SK-N-SH treated with all-trans-retinoic acid at 6 μM for 48 hours (cell line): ENCODE measurements at regions not wholly inside any gene's neighbourhood (a gene's known extent, or its start where the extent isn't known, plus 50 kb on each side); places are given as distances from the start of the nearest gene placed in this dataset.

Experiments
- ATAC-seq: fragments of 200-7000 bp; cut with Tn5 transposase; 3 replicates; pipeline ENCODE4 v1.9.1; 2020; ENCODE audit warnings: mild to moderate bottlenecking, moderate library complexity
- ARNTL ChIP-seq: fragments of 450-650 bp; formaldehyde crosslinking; IDR thresholded peaks from 2 replicates; pipeline ENCODE4 v1.5.0; 2020; ENCODE audit warnings: low read depth, mild to moderate bottlenecking, moderate library complexity, borderline replicate concordance
- BACH2 ChIP-seq: fragments of 250-450 bp; sonication (Bioruptor Pico); IDR thresholded peaks from 2 replicates; pipeline ENCODE4 v1.9.0; 2021; ENCODE audit warnings: mild to moderate bottlenecking, borderline replicate concordance
- CSDC2 ChIP-seq: fragments of 250-450 bp; sonication (Bioruptor Pico); IDR thresholded peaks from 2 replicates; pipeline ENCODE4 v1.5.0; 2020; ENCODE audit warnings: mild to moderate bottlenecking, moderate library complexity
- ESRRG ChIP-seq: fragments of 250-450 bp; sonication (Bioruptor Pico); IDR thresholded peaks from 2 replicates; pipeline ENCODE4 v1.6.1; 2021; ENCODE audit warnings: mild to moderate bottlenecking
- GLIS3 ChIP-seq: fragments of 250-450 bp; sonication (Bioruptor Pico); IDR thresholded peaks from 2 replicates; pipeline ENCODE4 v1.5.0; 2020; ENCODE audit warnings: mild to moderate bottlenecking, moderate library complexity
- ISL1 ChIP-seq: fragments of 250-450 bp; sonication (Bioruptor Pico); IDR thresholded peaks from 2 replicates; pipeline ENCODE4 v2.1.2; 2022; ENCODE audit warnings: mild to moderate bottlenecking, moderate library complexity
- OSR1 ChIP-seq: fragments of 250-450 bp; sonication (Bioruptor Pico); IDR thresholded peaks from 2 replicates; pipeline ENCODE4 v1.8.0; 2022; ENCODE audit warnings: moderate library complexity, mild to moderate bottlenecking, inconsistent platforms
- PPARA ChIP-seq: fragments of 250-450 bp; sonication (Bioruptor Pico); IDR thresholded peaks from 2 replicates; pipeline ENCODE4 v1.5.0; 2020; ENCODE audit warnings: mild to moderate bottlenecking, borderline replicate concordance
- RARB ChIP-seq: fragments of 250-450 bp; sonication (Bioruptor Pico); IDR thresholded peaks from 2 replicates; pipeline ENCODE4 v1.8.0; 2021; ENCODE audit warnings: mild to moderate bottlenecking, moderate library complexity
- SNAI2 ChIP-seq: fragments of 250-450 bp; sonication (Bioruptor Pico); IDR thresholded peaks from 2 replicates; pipeline ENCODE4 v1.5.0; 2020; ENCODE audit warnings: mild to moderate bottlenecking, moderate library complexity
- TCF4 ChIP-seq: fragments of 250-450 bp; sonication (Bioruptor Pico); IDR thresholded peaks from 2 replicates; pipeline ENCODE4 v1.8.0; 2021; ENCODE audit warnings: mild to moderate bottlenecking, moderate library complexity, borderline replicate concordance
- TOX ChIP-seq: fragments of 250-450 bp; sonication (Bioruptor Pico); IDR thresholded peaks from 2 replicates; pipeline ENCODE4 v1.8.0; 2021; ENCODE audit warnings: mild to moderate bottlenecking, moderate library complexity, borderline replicate concordance
- ZC3H10 ChIP-seq: fragments of 250-450 bp; sonication (Bioruptor Pico); IDR thresholded peaks from 2 replicates; pipeline ENCODE4 v1.5.1; 2021; ENCODE audit warnings: mild to moderate bottlenecking, moderate library complexity
- ZFP3 ChIP-seq: fragments of 250-450 bp; sonication (Bioruptor Pico); IDR thresholded peaks from 2 replicates; pipeline ENCODE4 v1.5.0; 2020; ENCODE audit warnings: mild to moderate bottlenecking, moderate library complexity
- ZFP30 ChIP-seq: fragments of 450-650 bp; formaldehyde crosslinking; IDR thresholded peaks from 2 replicates; pipeline ENCODE4 v1.5.0; 2022; ENCODE audit warnings: mild to moderate bottlenecking, moderate library complexity
- ZNF565 ChIP-seq: fragments of 450-650 bp; formaldehyde crosslinking; conservative IDR thresholded peaks from 2 replicates; pipeline ENCODE4 v1.5.0; 2020; ENCODE audit warnings: low read depth, mild to moderate bottlenecking, moderate library complexity
- ZNF70 ChIP-seq: fragments of 450-650 bp; formaldehyde crosslinking; IDR thresholded peaks from 2 replicates; pipeline ENCODE4 v1.5.0; 2020; ENCODE audit warnings: mild to moderate bottlenecking, moderate library complexity
- ZNF8 ChIP-seq: fragments of 450-650 bp; formaldehyde crosslinking; IDR thresholded peaks from 2 replicates; pipeline ENCODE4 v1.5.0; 2020; ENCODE audit warnings: mild to moderate bottlenecking, moderate library complexity
- TF ChIP-seq, protein P1 (sequence below): fragments of 250-450 bp; sonication (Bioruptor Pico); IDR thresholded peaks from 2 replicates; pipeline ENCODE4 v1.5.1; 2021; ENCODE audit warnings: mild to moderate bottlenecking, moderate library complexity
- TF ChIP-seq, protein P2 (sequence below): fragments of 250-450 bp; sonication (Bioruptor Pico); IDR thresholded peaks from 2 replicates; pipeline ENCODE4 v1.8.0; 2020; ENCODE audit warnings: mild to moderate bottlenecking, moderate library complexity, borderline replicate concordance
- TF ChIP-seq, protein P3 (sequence below): fragments of 250-450 bp; sonication (Bioruptor Pico); IDR thresholded peaks from 2 replicates; pipeline ENCODE4 v1.5.0; 2020; ENCODE audit warnings: mild to moderate bottlenecking, moderate library complexity
- TF ChIP-seq, protein P4 (sequence below): fragments of 250-450 bp; sonication (Bioruptor Pico); IDR thresholded peaks from 2 replicates; pipeline ENCODE4 v1.8.0; 2021; ENCODE audit warnings: low read depth, mild to moderate bottlenecking, moderate library complexity, borderline replicate concordance
- TF ChIP-seq, protein P5 (sequence below): fragments of 250-450 bp; sonication (Bioruptor Pico); IDR thresholded peaks from 2 replicates; pipeline ENCODE4 v1.5.1; 2020; ENCODE audit warnings: low read depth, mild to moderate bottlenecking, moderate library complexity

DNA sequence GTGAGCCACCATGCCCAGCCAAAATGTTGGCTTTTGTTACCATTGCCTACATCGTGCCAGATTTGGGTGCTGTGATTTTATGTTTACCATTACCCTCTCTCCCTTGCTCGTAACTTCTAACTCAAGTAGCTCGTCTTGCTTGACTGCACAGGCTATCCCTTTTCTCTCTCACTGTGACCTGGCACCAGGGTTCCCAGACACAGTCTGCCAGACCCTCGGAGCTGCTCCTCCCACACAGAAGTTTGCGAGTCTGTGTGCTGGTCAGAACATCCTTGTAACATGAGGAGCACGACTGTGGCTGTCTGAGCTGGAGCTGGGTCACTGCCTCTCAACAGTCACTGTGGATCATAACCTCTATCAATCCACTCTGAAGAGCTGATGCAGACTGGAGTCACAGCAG lies 152.5 kb upstream of the ACKR3 start:
- ATAC-seq, result no peak
- TF ChIP-seq GLIS3 (CRISPR knock-in tag), result no peak
- TF ChIP-seq ESRRG (CRISPR knock-in tag), result no peak
- no peak for TF ChIP-seq ZNF565 (CRISPR knock-in tag)
- TF ChIP-seq, protein P1, sequence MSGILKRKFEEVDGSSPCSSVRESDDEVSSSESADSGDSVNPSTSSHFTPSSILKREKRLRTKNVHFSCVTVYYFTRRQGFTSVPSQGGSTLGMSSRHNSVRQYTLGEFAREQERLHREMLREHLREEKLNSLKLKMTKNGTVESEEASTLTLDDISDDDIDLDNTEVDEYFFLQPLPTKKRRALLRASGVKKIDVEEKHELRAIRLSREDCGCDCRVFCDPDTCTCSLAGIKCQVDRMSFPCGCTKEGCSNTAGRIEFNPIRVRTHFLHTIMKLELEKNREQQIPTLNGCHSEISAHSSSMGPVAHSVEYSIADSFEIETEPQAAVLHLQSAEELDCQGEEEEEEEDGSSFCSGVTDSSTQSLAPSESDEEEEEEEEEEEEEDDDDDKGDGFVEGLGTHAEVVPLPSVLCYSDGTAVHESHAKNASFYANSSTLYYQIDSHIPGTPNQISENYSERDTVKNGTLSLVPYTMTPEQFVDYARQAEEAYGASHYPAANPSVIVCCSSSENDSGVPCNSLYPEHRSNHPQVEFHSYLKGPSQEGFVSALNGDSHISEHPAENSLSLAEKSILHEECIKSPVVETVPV, result no peak
- TF ChIP-seq, protein P2, sequence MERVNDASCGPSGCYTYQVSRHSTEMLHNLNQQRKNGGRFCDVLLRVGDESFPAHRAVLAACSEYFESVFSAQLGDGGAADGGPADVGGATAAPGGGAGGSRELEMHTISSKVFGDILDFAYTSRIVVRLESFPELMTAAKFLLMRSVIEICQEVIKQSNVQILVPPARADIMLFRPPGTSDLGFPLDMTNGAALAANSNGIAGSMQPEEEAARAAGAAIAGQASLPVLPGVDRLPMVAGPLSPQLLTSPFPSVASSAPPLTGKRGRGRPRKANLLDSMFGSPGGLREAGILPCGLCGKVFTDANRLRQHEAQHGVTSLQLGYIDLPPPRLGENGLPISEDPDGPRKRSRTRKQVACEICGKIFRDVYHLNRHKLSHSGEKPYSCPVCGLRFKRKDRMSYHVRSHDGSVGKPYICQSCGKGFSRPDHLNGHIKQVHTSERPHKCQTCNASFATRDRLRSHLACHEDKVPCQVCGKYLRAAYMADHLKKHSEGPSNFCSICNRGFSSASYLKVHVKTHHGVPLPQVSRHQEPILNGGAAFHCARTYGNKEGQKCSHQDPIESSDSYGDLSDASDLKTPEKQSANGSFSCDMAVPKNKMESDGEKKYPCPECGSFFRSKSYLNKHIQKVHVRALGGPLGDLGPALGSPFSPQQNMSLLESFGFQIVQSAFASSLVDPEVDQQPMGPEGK (CRISPR knock-in tag), result no peak
- no peak for TF ChIP-seq TCF4 (CRISPR knock-in tag)
- TF ChIP-seq, protein P3, sequence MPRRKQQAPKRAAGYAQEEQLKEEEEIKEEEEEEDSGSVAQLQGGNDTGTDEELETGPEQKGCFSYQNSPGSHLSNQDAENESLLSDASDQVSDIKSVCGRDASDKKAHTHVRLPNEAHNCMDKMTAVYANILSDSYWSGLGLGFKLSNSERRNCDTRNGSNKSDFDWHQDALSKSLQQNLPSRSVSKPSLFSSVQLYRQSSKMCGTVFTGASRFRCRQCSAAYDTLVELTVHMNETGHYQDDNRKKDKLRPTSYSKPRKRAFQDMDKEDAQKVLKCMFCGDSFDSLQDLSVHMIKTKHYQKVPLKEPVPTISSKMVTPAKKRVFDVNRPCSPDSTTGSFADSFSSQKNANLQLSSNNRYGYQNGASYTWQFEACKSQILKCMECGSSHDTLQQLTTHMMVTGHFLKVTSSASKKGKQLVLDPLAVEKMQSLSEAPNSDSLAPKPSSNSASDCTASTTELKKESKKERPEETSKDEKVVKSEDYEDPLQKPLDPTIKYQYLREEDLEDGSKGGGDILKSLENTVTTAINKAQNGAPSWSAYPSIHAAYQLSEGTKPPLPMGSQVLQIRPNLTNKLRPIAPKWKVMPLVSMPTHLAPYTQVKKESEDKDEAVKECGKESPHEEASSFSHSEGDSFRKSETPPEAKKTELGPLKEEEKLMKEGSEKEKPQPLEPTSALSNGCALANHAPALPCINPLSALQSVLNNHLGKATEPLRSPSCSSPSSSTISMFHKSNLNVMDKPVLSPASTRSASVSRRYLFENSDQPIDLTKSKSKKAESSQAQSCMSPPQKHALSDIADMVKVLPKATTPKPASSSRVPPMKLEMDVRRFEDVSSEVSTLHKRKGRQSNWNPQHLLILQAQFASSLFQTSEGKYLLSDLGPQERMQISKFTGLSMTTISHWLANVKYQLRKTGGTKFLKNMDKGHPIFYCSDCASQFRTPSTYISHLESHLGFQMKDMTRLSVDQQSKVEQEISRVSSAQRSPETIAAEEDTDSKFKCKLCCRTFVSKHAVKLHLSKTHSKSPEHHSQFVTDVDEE (CRISPR knock-in tag), result no peak
- no peak for TF ChIP-seq ZNF8 (CRISPR knock-in tag)
- TF ChIP-seq ZNF70, result no peak
- no peak for TF ChIP-seq RARB (CRISPR knock-in tag)
- TF ChIP-seq ISL1 (CRISPR knock-in tag), result no peak
- TF ChIP-seq BACH2, result no peak
- no peak for TF ChIP-seq ZC3H10 (CRISPR knock-in tag)

DNA sequence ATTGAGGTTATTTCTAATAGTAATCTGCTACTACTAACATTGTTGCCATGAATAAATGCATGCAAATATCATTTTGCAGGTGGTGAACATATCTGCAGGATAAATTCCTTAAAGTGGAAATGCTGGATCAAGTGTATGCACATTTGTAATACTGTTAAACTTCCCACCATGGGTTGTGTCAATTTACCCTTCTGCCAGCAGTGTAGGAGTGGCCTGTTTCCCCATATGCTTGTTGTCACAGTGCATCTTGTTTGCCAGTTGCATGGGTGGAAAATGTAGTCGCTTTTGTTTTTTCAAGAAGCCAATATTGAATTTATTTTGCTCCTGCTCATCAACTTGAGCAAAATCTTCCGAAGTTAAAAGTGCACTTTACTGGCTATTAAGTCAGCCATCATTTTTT lies 139.0 kb upstream of the ACKR3 start:
- TF ChIP-seq ZNF70 (no peak), ZNF8 (CRISPR knock-in tag) (no peak), ARNTL (CRISPR knock-in tag) (no peak), BACH2 (no peak), ESRRG (CRISPR knock-in tag) (no peak), SNAI2 (no peak), OSR1 (no peak), PPARA (no peak), TOX (CRISPR knock-in tag) (no peak), CSDC2 (CRISPR knock-in tag) (no peak), ZNF565 (CRISPR knock-in tag) (no peak), RARB (CRISPR knock-in tag) (no peak), ZC3H10 (CRISPR knock-in tag) (no peak), ISL1 (CRISPR knock-in tag) (no peak), ZFP30 (CRISPR knock-in tag) (no peak), ZFP3 (CRISPR knock-in tag) (no peak)
- TF ChIP-seq, protein P2 (CRISPR knock-in tag), result no peak
- TF ChIP-seq, protein P3 (CRISPR knock-in tag), result no peak
- TF ChIP-seq, protein P4, sequence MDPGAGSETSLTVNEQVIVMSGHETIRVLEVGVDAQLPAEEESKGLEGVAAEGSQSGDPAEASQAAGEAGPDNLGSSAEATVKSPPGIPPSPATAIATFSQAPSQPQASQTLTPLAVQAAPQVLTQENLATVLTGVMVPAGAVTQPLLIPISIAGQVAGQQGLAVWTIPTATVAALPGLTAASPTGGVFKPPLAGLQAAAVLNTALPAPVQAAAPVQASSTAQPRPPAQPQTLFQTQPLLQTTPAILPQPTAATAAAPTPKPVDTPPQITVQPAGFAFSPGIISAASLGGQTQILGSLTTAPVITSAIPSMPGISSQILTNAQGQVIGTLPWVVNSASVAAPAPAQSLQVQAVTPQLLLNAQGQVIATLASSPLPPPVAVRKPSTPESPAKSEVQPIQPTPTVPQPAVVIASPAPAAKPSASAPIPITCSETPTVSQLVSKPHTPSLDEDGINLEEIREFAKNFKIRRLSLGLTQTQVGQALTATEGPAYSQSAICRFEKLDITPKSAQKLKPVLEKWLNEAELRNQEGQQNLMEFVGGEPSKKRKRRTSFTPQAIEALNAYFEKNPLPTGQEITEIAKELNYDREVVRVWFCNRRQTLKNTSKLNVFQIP, result no peak
- TF ChIP-seq, protein P5, sequence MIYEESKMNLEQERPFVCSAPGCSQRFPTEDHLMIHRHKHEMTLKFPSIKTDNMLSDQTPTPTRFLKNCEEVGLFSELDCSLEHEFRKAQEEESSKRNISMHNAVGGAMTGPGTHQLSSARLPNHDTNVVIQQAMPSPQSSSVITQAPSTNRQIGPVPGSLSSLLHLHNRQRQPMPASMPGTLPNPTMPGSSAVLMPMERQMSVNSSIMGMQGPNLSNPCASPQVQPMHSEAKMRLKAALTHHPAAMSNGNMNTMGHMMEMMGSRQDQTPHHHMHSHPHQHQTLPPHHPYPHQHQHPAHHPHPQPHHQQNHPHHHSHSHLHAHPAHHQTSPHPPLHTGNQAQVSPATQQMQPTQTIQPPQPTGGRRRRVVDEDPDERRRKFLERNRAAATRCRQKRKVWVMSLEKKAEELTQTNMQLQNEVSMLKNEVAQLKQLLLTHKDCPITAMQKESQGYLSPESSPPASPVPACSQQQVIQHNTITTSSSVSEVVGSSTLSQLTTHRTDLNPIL (CRISPR knock-in tag), result no peak
- ATAC-seq, result no peak
